SU-DHL-6 (cell line): ENCODE measurements at regions not wholly inside any gene's neighbourhood (a gene's known extent, or its start where the extent isn't known, plus 50 kb on each side); places are given as distances from the start of the nearest gene placed in this dataset.

Experiments used
- H2AFZ ChIP-seq: fragments of 200-600 bp; sonication (generic); 2 replicates; pipeline ENCODE4 v1.6.1; 2014; ENCODE audit warnings: low read depth, mild to moderate bottlenecking, moderate library complexity, mixed read lengths, antibody characterized with exemption, low read length; ENCODE audit not compliant: severe bottlenecking
- H3F3A ChIP-seq: fragments of 200-600 bp; shearing (Covaris generic); 2 replicates; pipeline ENCODE4 v1.6.0; 2016; ENCODE audit warnings: antibody characterized with exemption, mild to moderate bottlenecking; ENCODE audit not compliant: insufficient read depth
- H3K27ac ChIP-seq: fragments of 200-600 bp; sonication (generic); 2 replicates; pipeline ENCODE4 v1.5.1; 2016; ENCODE audit warnings: low read depth, mild to moderate bottlenecking, low read length, moderate library complexity, mixed read lengths
- H3K27me3 ChIP-seq: fragments of 200-600 bp; sonication (generic), shearing (Covaris generic); 2 replicates; pipeline ENCODE4 v1.6.0; 2014; ENCODE audit warnings: mild to moderate bottlenecking, low read length
- H3K36me3 ChIP-seq: fragments of 200-600 bp; sonication (generic); 2 replicates; pipeline ENCODE4 v1.6.1; 2014; ENCODE audit warnings: mild to moderate bottlenecking, low read length, mixed read lengths
- H3K4me2 ChIP-seq: fragments of 300-600, 200-600 bp; shearing (Covaris generic), sonication (generic); 2 replicates; pipeline ENCODE4 v1.6.0; 2014; ENCODE audit warnings: low read length, low read depth, mild to moderate bottlenecking; ENCODE audit not compliant: poor library complexity, severe bottlenecking
- H3K4me3 ChIP-seq: fragments of 200-600 bp; sonication (generic); 2 replicates; pipeline ENCODE4 v1.5.1; 2014; ENCODE audit warnings: antibody characterized with exemption, low read length, mild to moderate bottlenecking, mixed read lengths; ENCODE audit not compliant: insufficient read depth, poor library complexity, severe bottlenecking
- H3K79me2 ChIP-seq: fragments of 200-600 bp; sonication (generic); 2 replicates; pipeline ENCODE4 v1.6.1; 2014; ENCODE audit warnings: mild to moderate bottlenecking, low read length, moderate library complexity; ENCODE audit not compliant: insufficient read depth
- H3K9ac ChIP-seq: fragments of 200-600 bp; sonication (generic); 2 replicates; pipeline ENCODE4 v1.7.0; 2014; ENCODE audit warnings: mild to moderate bottlenecking, low read length
- H3K9me2 ChIP-seq: fragments of 200-600 bp; sonication (generic); replicated peaks from 2 replicates; pipeline ENCODE4 v1.6.1; 2014; ENCODE audit warnings: low read length; ENCODE audit not compliant: insufficient read depth
- H3K9me3 ChIP-seq: fragments of 200-600 bp; sonication (generic); 2 replicates; pipeline ENCODE4 v1.6.1; 2014; ENCODE audit warnings: low read length, mixed read lengths; ENCODE audit not compliant: insufficient read depth
- H4K20me1 ChIP-seq: fragments of 200-600 bp; sonication (generic); 2 replicates; pipeline ENCODE4 v1.6.1; 2014; ENCODE audit warnings: low read depth, mild to moderate bottlenecking, antibody characterized with exemption, low read length, moderate library complexity, mixed read lengths
- CTCF ChIP-seq: fragments of 200-600 bp; sonication (generic); IDR thresholded peaks from one replicate; pipeline ENCODE4 v1.5.1; 2017; ENCODE audit warnings: antibody characterized with exemption, mild to moderate bottlenecking, low read length, moderate library complexity; ENCODE audit not compliant: insufficient read depth, poor library complexity, severe bottlenecking
- EZH2phosphoT487 ChIP-seq: fragments of 200-600 bp; sonication (generic), shearing (Covaris generic); conservative IDR thresholded peaks from 2 replicates; pipeline ENCODE4 v1.6.1; 2018; ENCODE audit warnings: mild to moderate bottlenecking, antibody characterized with exemption, low read length, moderate library complexity, mixed read lengths

- Histone ChIP-seq H3K27me3 (no peaks in the 10 kb centered on the region), H3K9ac (no peak overlapping the region), H3K9me3 (no peaks in the 10 kb centered on the region), H3K36me3 (no peaks in the 10 kb centered on the region), H3K4me3 (no peak overlapping the region), H2AFZ (no peak overlapping the region), H3F3A (no peaks in the 10 kb centered on the region), H3K4me2 (no peak overlapping the region), H4K20me1 (no peaks in the 10 kb centered on the region), H3K27ac (no peak overlapping the region), H3K79me2 (no peaks in the 10 kb centered on the region), H3K9me2 (no peaks in the 10 kb centered on the region)
- TF ChIP-seq CTCF (no peak), EZH2phosphoT487 (no peak)
Measured at GRCh38 chr14:58912799-58913432, 275.2 kb downstream of the DACT1 start.

- H2AFZ ChIP-seq, result no peak overlapping the region
- TF ChIP-seq EZH2phosphoT487, result no peak
- TF ChIP-seq CTCF, result no peak
Measured at GRCh38 chr14:58914279-58914855, 274.1 kb upstream of the DAAM1 start.

DNA sequence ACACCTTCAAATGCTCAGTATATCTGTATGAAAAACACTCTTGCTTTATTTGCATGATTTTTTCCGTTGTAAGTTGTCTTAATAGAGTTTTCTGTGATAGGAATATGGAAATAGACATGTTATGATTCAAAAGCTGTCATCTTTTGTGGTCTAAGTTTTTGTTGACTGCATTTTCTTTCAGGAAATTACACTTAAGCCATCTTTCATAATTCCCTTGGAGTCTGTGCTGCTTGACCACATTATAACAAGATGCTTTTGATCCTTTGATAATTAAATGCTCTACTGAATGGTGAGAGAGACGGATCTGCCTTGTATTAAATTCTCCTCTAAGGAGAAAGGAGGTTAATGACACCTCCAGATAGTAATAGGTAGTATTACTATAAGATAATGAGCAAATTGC, 272.8 kb upstream of the DAAM1 start:
- no peaks in the 10 kb centered on the region for H3K9me3 ChIP-seq
- H3K36me3 ChIP-seq, result no peaks in the 10 kb centered on the region
- H4K20me1 ChIP-seq, result no peaks in the 10 kb centered on the region
- H3F3A ChIP-seq, result no peaks in the 10 kb centered on the region
- no peak overlapping the region for H3K4me3 ChIP-seq
- H3K27me3 ChIP-seq, result no peaks in the 10 kb centered on the region
- H2AFZ ChIP-seq, result no peak overlapping the region
- H3K27ac ChIP-seq, result no peak overlapping the region
- H3K79me2 ChIP-seq, result no peaks in the 10 kb centered on the region
- no peak overlapping the region for H3K4me2 ChIP-seq
- H3K9me2 ChIP-seq, result no peaks in the 10 kb centered on the region
- H3K9ac ChIP-seq, result no peak overlapping the region
- TF ChIP-seq CTCF (no peak), EZH2phosphoT487 (no peak)

More at GRCh38 chr14:58914279-58914855, 274.1 kb upstream of the DAAM1 start:
- no peaks in the 10 kb centered on the region for H3K9me3 ChIP-seq
- H3F3A ChIP-seq, result no peaks in the 10 kb centered on the region
- H3K4me2 ChIP-seq, result no peak overlapping the region
- H3K36me3 ChIP-seq, result no peaks in the 10 kb centered on the region
- no peaks in the 10 kb centered on the region for H4K20me1 ChIP-seq
- H3K27me3 ChIP-seq, result no peaks in the 10 kb centered on the region
- no peak overlapping the region for H3K9ac ChIP-seq
- no peaks in the 10 kb centered on the region for H3K79me2 ChIP-seq
- no peaks in the 10 kb centered on the region for H3K9me2 ChIP-seq
- no peak overlapping the region for H3K4me3 ChIP-seq
- no peak overlapping the region for H3K27ac ChIP-seq
